Osteoblast (primary cell): ENCODE measurements at regions not wholly inside any gene's neighbourhood (a gene's known extent, or its start where the extent isn't known, plus 50 kb on each side); places are given as distances from the start of the nearest gene placed in this dataset.

Experiments
- DNase-seq: peaks from one replicate; pipeline ENCODE4 v3.0.0; 2011; ENCODE audit warnings: low spot score, mixed read lengths; ENCODE audit not compliant: insufficient read length; ENCODE audit errors: missing footprints
- H2AFZ ChIP-seq: 2 replicates; pipeline ENCODE4 v1.6.0; 2011; ENCODE audit warnings: mild to moderate bottlenecking, low read length
- H3K27ac ChIP-seq: 2 replicates; pipeline ENCODE4 v1.5.1; 2011; ENCODE audit warnings: mild to moderate bottlenecking, low read depth, low read length, moderate library complexity
- H3K27me3 ChIP-seq: 2 replicates; pipeline ENCODE4 v1.6.0; 2012; ENCODE audit warnings: mild to moderate bottlenecking, control low read depth, inconsistent platforms, low read length, moderate library complexity; ENCODE audit not compliant: insufficient read depth
- H3K36me3 ChIP-seq: 2 replicates; pipeline ENCODE4 v1.5.1; 2011; ENCODE audit warnings: mild to moderate bottlenecking, low read length, control low read depth, moderate library complexity; ENCODE audit not compliant: insufficient read depth
- H3K4me1 ChIP-seq: 2 replicates; pipeline ENCODE4 v1.5.1; 2011; ENCODE audit warnings: mild to moderate bottlenecking, low read length, control low read depth, moderate library complexity; ENCODE audit not compliant: insufficient read depth
- H3K4me2 ChIP-seq: 2 replicates; pipeline ENCODE4 v1.6.0; 2011; ENCODE audit warnings: mild to moderate bottlenecking, low read length; ENCODE audit not compliant: insufficient read depth
- H3K4me3 ChIP-seq: fragments of 200-600 bp; sonication (generic); 3 replicates; pipeline ENCODE4 v1.5.1; 2012; ENCODE audit warnings: mild to moderate bottlenecking, low read length, inconsistent platforms; ENCODE audit not compliant: insufficient read depth
- H3K79me2 ChIP-seq: 2 replicates; pipeline ENCODE4 v1.6.0; 2012; ENCODE audit warnings: mild to moderate bottlenecking, low read length, control low read depth, inconsistent platforms; ENCODE audit not compliant: insufficient read depth
- H3K9me3 ChIP-seq: 2 replicates; pipeline ENCODE4 v1.5.1; 2011; ENCODE audit warnings: low read depth, low read length, control low read depth
- H4K20me1 ChIP-seq: 2 replicates; pipeline ENCODE4 v1.6.0; 2012; ENCODE audit warnings: mild to moderate bottlenecking, low read length, control low read depth; ENCODE audit not compliant: insufficient read depth
- CTCF ChIP-seq: IDR thresholded peaks from 2 replicates; pipeline ENCODE4 v1.5.1; 2011; ENCODE audit warnings: mild to moderate bottlenecking, low read depth, low read length, moderate library complexity; ENCODE audit errors: extremely low read depth

DNA sequence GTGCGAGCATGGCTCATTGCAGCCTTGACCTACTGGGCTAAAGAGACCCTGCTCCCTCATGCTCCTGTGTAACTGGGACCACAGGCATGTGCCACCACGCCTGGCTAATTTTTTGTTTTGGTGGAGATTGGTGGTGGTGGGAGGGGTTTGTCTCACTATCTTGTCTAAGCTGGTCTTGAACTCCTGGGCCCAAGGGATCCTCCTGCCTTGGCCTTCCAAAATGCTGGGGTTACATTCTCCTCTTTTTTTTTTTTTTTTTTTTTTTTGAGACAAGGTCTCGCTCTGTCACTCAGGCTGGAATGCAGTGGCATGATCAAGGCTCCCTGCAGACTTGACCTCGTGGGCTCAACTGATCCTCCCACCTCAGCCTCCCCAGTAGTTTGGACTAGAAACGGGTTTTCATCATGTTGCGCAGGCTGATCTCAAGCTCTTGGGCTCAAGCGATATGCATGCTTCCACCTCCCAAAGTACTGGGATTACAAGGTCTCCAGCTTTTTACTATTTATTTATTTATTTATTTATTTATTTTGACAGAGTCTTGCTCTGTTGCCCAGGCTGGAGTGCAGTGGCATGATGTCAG, 238.3 kb downstream of the MYCN start:
- Histone ChIP-seq H3K4me2 (no peak overlapping the region), H3K4me1 (no peaks in the 10 kb centered on the region), H3K27me3 (no peaks in the 10 kb centered on the region), H4K20me1 (no peaks in the 10 kb centered on the region), H3K36me3 (no peaks in the 10 kb centered on the region), H2AFZ (no peak overlapping the region), H3K79me2 (no peaks in the 10 kb centered on the region), H3K9me3 (peaks cover 3% of the 10 kb centered on the region), H3K27ac (no peak overlapping the region), H3K4me3 (no peak overlapping the region)
- DNase-seq = no peak
- TF ChIP-seq CTCF = no peak

- Histone ChIP-seq H3K79me2 (no peaks in the 10 kb centered on the region), H3K27ac (no peak overlapping the region), H3K4me1 (no peaks in the 10 kb centered on the region), H3K4me2 (no peak overlapping the region), H2AFZ (no peak overlapping the region), H4K20me1 (no peaks in the 10 kb centered on the region), H3K9me3 (peaks cover 3% of the 10 kb centered on the region), H3K36me3 (no peaks in the 10 kb centered on the region), H3K4me3 (no peak overlapping the region), H3K27me3 (no peaks in the 10 kb centered on the region)
- peak; percentile 5 for DNase-seq
- TF ChIP-seq CTCF = no peak
These were observed 237.4 kb downstream of the MYCN start for GRCh38 chr2:16177671-16178180.

- Histone ChIP-seq H3K9me3 (peaks cover 3% of the 10 kb centered on the region), H3K36me3 (no peaks in the 10 kb centered on the region), H2AFZ (no peak overlapping the region), H3K4me2 (no peak overlapping the region), H3K4me1 (no peaks in the 10 kb centered on the region), H3K4me3 (no peak overlapping the region), H3K27me3 (no peaks in the 10 kb centered on the region), H3K27ac (no peak overlapping the region), H3K79me2 (no peaks in the 10 kb centered on the region), H4K20me1 (no peaks in the 10 kb centered on the region)
- no peak for TF ChIP-seq CTCF
- DNase-seq = no peak
These were observed 236.7 kb downstream of the MYCN start for GRCh38 chr2:16176971-16177480.

GRCh38 chr2:16175247-16175825, 235.0 kb downstream of the MYCN start:
- no peaks in the 10 kb centered on the region for H3K27me3 ChIP-seq
- no peaks in the 10 kb centered on the region for H4K20me1 ChIP-seq
- H3K79me2 ChIP-seq = no peaks in the 10 kb centered on the region
- no peak overlapping the region for H2AFZ ChIP-seq
- peaks cover 3% of the 10 kb centered on the region for H3K9me3 ChIP-seq
- DNase-seq = no peak
- H3K27ac ChIP-seq = no peak overlapping the region
- H3K4me1 ChIP-seq = no peaks in the 10 kb centered on the region
- H3K4me2 ChIP-seq = no peak overlapping the region
- no peak for TF ChIP-seq CTCF
- H3K4me3 ChIP-seq = no peak overlapping the region
- no peaks in the 10 kb centered on the region for H3K36me3 ChIP-seq
